MCF 10A (cell line): ENCODE measurements at regions not wholly inside any gene's neighbourhood (a gene's known extent, or its start where the extent isn't known, plus 50 kb on each side); places are given as distances from the start of the nearest gene placed in this dataset.

Experiments
- BruUV-seq: library from RNA; stranded (reverse); fragments of 400-500 nt; replicated peaks from 2 replicates; lab custom pipeline; 2021; lab: Mats Ljungman, UMichigan
- CTCF ChIA-PET: fragments of 300-600 bp; sonication (Branson Sonifier 250); formaldehyde crosslinking; extraction: SDS; loops from one replicate; lab custom pipeline; 2021; ENCODE audit warnings: antibody characterized with exemption, inconsistent platforms; lab: Yijun Ruan, JAX
- POLR2A ChIA-PET: fragments of 300-600, 350-650 bp; sonication (Branson Sonifier 250); formaldehyde crosslinking; extraction: SDS; loops from one replicate; lab custom pipeline; 2020; ENCODE audit warnings: antibody characterized with exemption, inconsistent platforms; lab: Yijun Ruan, JAX
- DNase-seq: peaks from one replicate; pipeline ENCODE4 v3.0.0-alpha.2; 2018; ENCODE audit not compliant: unreplicated experiment
- H3K27ac Mint-ChIP-seq: one replicate; pipeline ENCODE4 v1.8.0; 2022; ENCODE audit warnings: mild to moderate bottlenecking, low read depth, mixed read lengths; ENCODE audit not compliant: unreplicated experiment
- H3K27me3 Mint-ChIP-seq: one replicate; pipeline ENCODE4 v1.8.0; 2022; ENCODE audit warnings: mixed read lengths; ENCODE audit not compliant: insufficient read depth, unreplicated experiment
- H3K36me3 Mint-ChIP-seq: one replicate; pipeline ENCODE4 v1.8.0; 2022; ENCODE audit warnings: mild to moderate bottlenecking, moderate library complexity, mixed read lengths; ENCODE audit not compliant: insufficient read depth, unreplicated experiment
- H3K4me1 Mint-ChIP-seq: one replicate; pipeline ENCODE4 v1.8.0; 2022; ENCODE audit warnings: mixed read lengths; ENCODE audit not compliant: insufficient read depth, unreplicated experiment
- H3K4me3 Mint-ChIP-seq: one replicate; pipeline ENCODE4 v1.8.0; 2022; ENCODE audit warnings: mild to moderate bottlenecking, moderate library complexity, mixed read lengths; ENCODE audit not compliant: unreplicated experiment
- H3K9me3 Mint-ChIP-seq: one replicate; pipeline ENCODE4 v1.8.0; 2022; ENCODE audit warnings: mixed read lengths; ENCODE audit not compliant: unreplicated experiment
- intact Hi-C: fragments of 100-400 bp; cut with micrococcal nuclease; formaldehyde crosslinking; loops from 2 replicates; pipeline ENCODE4 v1.14.1; 2022
- TF ChIP-seq, protein P1 (sequence below): fragments of 200-600 bp; IDR thresholded peaks from one replicate; pipeline ENCODE4 v1.8.0; 2022; ENCODE audit warnings: antibody characterized with exemption, mild to moderate bottlenecking; ENCODE audit not compliant: unreplicated experiment

DNA sequence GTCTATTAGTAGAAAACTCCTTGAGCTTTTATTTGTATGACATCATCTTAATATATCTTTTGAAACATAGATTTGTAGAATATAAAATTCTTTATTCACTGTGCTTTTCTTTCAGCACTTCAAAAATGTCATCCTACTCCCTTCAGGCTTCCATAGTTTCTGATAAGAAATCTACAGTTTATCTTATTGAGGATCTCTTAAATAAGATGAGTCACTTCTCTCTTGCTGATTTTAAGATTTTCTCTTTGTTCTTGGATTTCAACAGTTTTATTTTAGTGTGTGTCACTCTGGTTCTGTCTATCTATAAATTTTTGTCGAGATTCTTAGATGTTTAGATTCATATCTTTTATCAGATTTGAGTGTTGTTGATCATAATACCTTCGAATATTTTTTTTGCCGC, 566.1 kb upstream of the CHORDC1 start:
- no TSS peak for BruUV-seq
- Mint-ChIP-seq H3K9me3 (peaks cover 25% of the 10 kb centered on the region), H3K4me3 (no peak overlapping the region), H3K36me3 (no peaks in the 10 kb centered on the region), H3K27ac (no peak overlapping the region), H3K27me3 (no peaks in the 10 kb centered on the region), H3K4me1 (peaks cover 5% of the 10 kb centered on the region)
- TF ChIP-seq, protein P1, sequence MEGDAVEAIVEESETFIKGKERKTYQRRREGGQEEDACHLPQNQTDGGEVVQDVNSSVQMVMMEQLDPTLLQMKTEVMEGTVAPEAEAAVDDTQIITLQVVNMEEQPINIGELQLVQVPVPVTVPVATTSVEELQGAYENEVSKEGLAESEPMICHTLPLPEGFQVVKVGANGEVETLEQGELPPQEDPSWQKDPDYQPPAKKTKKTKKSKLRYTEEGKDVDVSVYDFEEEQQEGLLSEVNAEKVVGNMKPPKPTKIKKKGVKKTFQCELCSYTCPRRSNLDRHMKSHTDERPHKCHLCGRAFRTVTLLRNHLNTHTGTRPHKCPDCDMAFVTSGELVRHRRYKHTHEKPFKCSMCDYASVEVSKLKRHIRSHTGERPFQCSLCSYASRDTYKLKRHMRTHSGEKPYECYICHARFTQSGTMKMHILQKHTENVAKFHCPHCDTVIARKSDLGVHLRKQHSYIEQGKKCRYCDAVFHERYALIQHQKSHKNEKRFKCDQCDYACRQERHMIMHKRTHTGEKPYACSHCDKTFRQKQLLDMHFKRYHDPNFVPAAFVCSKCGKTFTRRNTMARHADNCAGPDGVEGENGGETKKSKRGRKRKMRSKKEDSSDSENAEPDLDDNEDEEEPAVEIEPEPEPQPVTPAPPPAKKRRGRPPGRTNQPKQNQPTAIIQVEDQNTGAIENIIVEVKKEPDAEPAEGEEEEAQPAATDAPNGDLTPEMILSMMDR: no peak
- DNase-seq: no peak
- ChIA-PET CTCF (no interaction called here), POLR2A (interaction anchor here (0.8 kb wide), 1 partner anchor 10 kb away, joined by 3 read pairs; no protein-coding TSS in a partner anchor)
- intact Hi-C loops: no loop called here

DNA sequence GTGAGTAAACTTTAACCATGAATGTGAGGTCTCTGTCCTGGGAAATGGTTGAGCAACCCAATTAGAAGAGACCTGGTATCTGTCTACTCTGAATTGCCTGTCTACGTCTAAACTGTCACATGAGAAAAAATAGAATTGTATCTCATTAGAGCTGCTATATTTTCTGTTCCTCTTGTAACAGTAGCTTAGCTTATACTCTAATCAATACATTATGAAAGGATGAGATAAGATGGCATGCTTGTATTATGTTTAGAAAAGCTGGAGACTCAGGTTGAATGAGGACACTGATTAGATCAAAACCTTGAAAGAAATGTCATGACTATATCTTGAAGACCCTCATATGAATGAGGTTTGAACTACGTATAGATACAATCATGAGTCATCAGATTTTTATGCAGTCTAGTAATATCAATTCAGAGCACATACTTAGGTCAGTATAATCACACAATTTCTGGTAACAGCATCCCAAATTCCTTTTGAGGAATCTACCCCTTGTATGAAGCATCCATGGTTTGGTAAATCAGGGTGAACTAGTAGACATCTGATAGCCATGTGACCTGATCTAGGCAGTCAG, 561.5 kb upstream of the CHORDC1 start:
- Mint-ChIP-seq H3K27ac (no peak overlapping the region), H3K9me3 (peaks cover 13% of the 10 kb centered on the region), H3K27me3 (no peaks in the 10 kb centered on the region), H3K4me1 (no peaks in the 10 kb centered on the region), H3K36me3 (no peaks in the 10 kb centered on the region), H3K4me3 (no peak overlapping the region)
- TF ChIP-seq, protein P1: no peak
- POLR2A ChIA-PET: interaction anchor here (0.6 kb wide), 1 partner anchor 20 kb away, joined by 3 read pairs; no protein-coding TSS in a partner anchor
- intact Hi-C loops: no loop called here
- no TSS peak for BruUV-seq
- DNase-seq: no peak
- CTCF ChIA-PET: no interaction called here

DNA sequence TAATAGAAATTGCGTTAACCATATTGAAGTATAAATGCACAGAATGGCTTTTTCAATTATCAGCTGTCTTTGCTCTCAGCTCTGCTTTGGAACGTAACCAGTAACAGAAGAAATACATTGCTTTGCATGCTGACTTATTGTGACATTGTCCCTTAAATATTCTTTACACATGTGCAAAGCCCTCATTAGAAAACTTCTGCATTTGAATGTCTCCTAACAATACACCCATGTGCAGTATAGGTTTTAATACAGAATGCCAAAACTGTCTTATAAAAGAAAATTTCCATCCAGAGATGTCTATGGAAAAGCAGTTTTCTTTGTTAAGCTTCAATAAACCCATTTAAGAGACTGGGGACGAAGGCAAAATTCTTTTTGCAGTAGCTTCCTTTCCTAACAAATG, 560.3 kb upstream of the CHORDC1 start:
- intact Hi-C loops: no loop called here
- DNase-seq: no peak
- no TSS peak for BruUV-seq
- TF ChIP-seq, protein P1: no peak
- Mint-ChIP-seq H3K4me1 (no peaks in the 10 kb centered on the region), H3K36me3 (no peaks in the 10 kb centered on the region), H3K27ac (no peak overlapping the region), H3K4me3 (no peak overlapping the region), H3K27me3 (no peaks in the 10 kb centered on the region), H3K9me3 (peaks cover 8% of the 10 kb centered on the region)
- CTCF ChIA-PET: no interaction called here
- POLR2A ChIA-PET: no interaction called here

DNA sequence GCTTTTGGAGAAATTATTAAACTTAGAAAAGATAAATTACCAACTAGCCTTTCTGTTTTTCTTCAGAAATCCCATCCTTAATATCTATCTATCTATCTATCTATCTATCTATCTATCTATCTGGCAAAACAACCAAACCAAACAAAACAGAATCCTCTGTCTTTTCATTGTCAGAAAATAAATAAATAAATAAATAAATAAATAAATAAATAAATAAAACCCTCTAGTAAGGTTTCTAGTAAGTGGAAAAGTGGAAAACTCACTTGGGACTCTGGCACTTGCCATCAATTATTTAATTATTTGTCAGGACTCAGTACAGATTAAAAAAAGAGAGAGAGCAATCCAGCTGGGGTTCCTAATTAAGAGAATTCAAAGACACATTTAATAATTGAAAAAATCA, 556.2 kb upstream of the CHORDC1 start:
- H3K4me3 Mint-ChIP-seq: no peak overlapping the region
- BruUV-seq: no TSS peak
- no peaks in the 10 kb centered on the region for H3K36me3 Mint-ChIP-seq
- no peaks in the 10 kb centered on the region for H3K27me3 Mint-ChIP-seq
- no peaks in the 10 kb centered on the region for H3K4me1 Mint-ChIP-seq
- POLR2A ChIA-PET: no interaction called here
- intact Hi-C loops: no loop called here
- CTCF ChIA-PET: no interaction called here
- DNase-seq: no peak
- no peak overlapping the region for H3K27ac Mint-ChIP-seq
- TF ChIP-seq, protein P1: no peak
- peaks cover 7% of the 10 kb centered on the region for H3K9me3 Mint-ChIP-seq
